Right cardiac atrium (tissue), 5 donors: ENCODE measurements at regions not wholly inside any gene's neighbourhood (a gene's known extent, or its start where the extent isn't known, plus 50 kb on each side); places are given as distances from the start of the nearest gene placed in this dataset.

Experiments used
- ATAC-seq, 2 donors: fragments of 200-7000 bp; cut with Tn5 transposase; one replicate each; pipeline versions ENCODE4 v1.8.0 to v1.9.1; 2020; ENCODE audit warnings: moderate library complexity in 2 of 2, mild to moderate bottlenecking in 1 of 2
- DNase-seq, 3 donors: peaks; one replicate each; pipeline ENCODE4 v3.0.0-alpha.2; 2020
- H3K27ac ChIP-seq: one replicate; pipeline ENCODE4 v1.5.1; 2013; ENCODE audit warnings: mild to moderate bottlenecking, low read length, control low read depth, moderate library complexity
- H3K27me3 ChIP-seq: one replicate; pipeline ENCODE4 v1.6.1; 2013; ENCODE audit not compliant: control insufficient read depth, insufficient read depth
- H3K4me1 ChIP-seq: one replicate; pipeline ENCODE4 v1.6.1; 2013; ENCODE audit warnings: low read length; ENCODE audit not compliant: control insufficient read depth, insufficient read depth
- H3K4me3 ChIP-seq: one replicate; pipeline ENCODE4 v1.5.1; 2013; ENCODE audit warnings: low read length, control low read depth
- H3K9me3 ChIP-seq: one replicate; pipeline ENCODE4 v1.6.1; 2013; ENCODE audit warnings: low read length; ENCODE audit not compliant: control insufficient read depth
- WGBS: extraction: QIAGEN DNeasy Blood & Tissue Kit; methylation state at CpG from one replicate; pipeline ENCODE4 v1.1.7; 2013; 5-methylcytosine and 5-hydroxymethylcytosine counted together
- intact Hi-C, 4 donors: fragments of 100-400 bp; cut with DNase I; formaldehyde crosslinking; loops; one replicate each; pipeline versions ENCODE4 v1.11.0 to v1.14.0; 2022 to 2023
- donor health status: healthy with polysubstance abuse.
- donor health status: DM: no; HTN: yes; CAD: no.
- donor health status: DM: no; HTN: no; CAD: no.
- donor health status: DM: no; HTN: yes; CAD: no; lungs with severe emphysema.
- donor health status: DM: yes; HTN: yes; CAD: no.

GRCh38 chr6:147821295-147821897 lies 312.9 kb downstream of the SAMD5 start:
- no peaks in the 10 kb centered on the region for H3K27me3 ChIP-seq
- intact Hi-C loops = no loop called here
- no peak overlapping the region for H3K4me3 ChIP-seq
- no peaks in the 10 kb centered on the region for H3K4me1 ChIP-seq
- no peak for ATAC-seq
- no peak for DNase-seq
- no peaks in the 10 kb centered on the region for H3K9me3 ChIP-seq
- H3K27ac ChIP-seq = no peak overlapping the region
- 68% methylated on average over 14 of the region's 14 CpGs for whole genome bisulfite sequencing

- no peaks in the 10 kb centered on the region for H3K9me3 ChIP-seq
- no peaks in the 10 kb centered on the region for H3K27me3 ChIP-seq
- H3K4me3 ChIP-seq = no peak overlapping the region
- H3K27ac ChIP-seq = no peak overlapping the region
- no peak for ATAC-seq
- 62% methylated on average over 2 of the region's 2 CpGs for WGBS
- no peak for DNase-seq
- H3K4me1 ChIP-seq = no peaks in the 10 kb centered on the region
- intact Hi-C loops = no loop called here
Observed at GRCh38 chr6:147823936-147824335, 315.4 kb downstream of the SAMD5 start.

GRCh38 chr6:147825848-147826247 lies 317.4 kb downstream of the SAMD5 start:
- intact Hi-C loops = no loop called here
- DNase-seq = no peak
- Histone ChIP-seq H3K4me3 (no peak overlapping the region), H3K9me3 (no peaks in the 10 kb centered on the region), H3K4me1 (no peaks in the 10 kb centered on the region), H3K27ac (no peak overlapping the region), H3K27me3 (no peaks in the 10 kb centered on the region)
- ATAC-seq = no peak
- WGBS = 86% methylated on average over 2 of the region's 2 CpGs

- Histone ChIP-seq H3K9me3 (no peaks in the 10 kb centered on the region), H3K27me3 (no peaks in the 10 kb centered on the region), H3K4me1 (no peaks in the 10 kb centered on the region), H3K4me3 (no peak overlapping the region), H3K27ac (no peak overlapping the region)
- WGBS = 85% methylated on average over 4 of the region's 4 CpGs
- ATAC-seq (no peak), DNase-seq (no peak)
- intact Hi-C loops = no loop called here
Observed at GRCh38 chr6:147826698-147827097, 318.2 kb downstream of the SAMD5 start.

GRCh38 chr6:147829418-147829817 lies 320.9 kb downstream of the SAMD5 start:
- no peaks in the 10 kb centered on the region for H3K9me3 ChIP-seq
- H3K4me1 ChIP-seq = no peaks in the 10 kb centered on the region
- H3K27me3 ChIP-seq = no peaks in the 10 kb centered on the region
- 94% methylated on average over 1 of the region's 1 CpG for WGBS
- H3K27ac ChIP-seq = no peak overlapping the region
- H3K4me3 ChIP-seq = no peak overlapping the region
- ATAC-seq (no peak), DNase-seq (no peak)
- intact Hi-C loops = no loop called here

GRCh38 chr6:147829835-147830234 lies 321.3 kb downstream of the SAMD5 start:
- H3K27me3 ChIP-seq = no peaks in the 10 kb centered on the region
- intact Hi-C loops = no loop called here
- ATAC-seq (no peak), DNase-seq (no peak)
- H3K9me3 ChIP-seq = no peaks in the 10 kb centered on the region
- no peaks in the 10 kb centered on the region for H3K4me1 ChIP-seq
- no peak overlapping the region for H3K4me3 ChIP-seq
- H3K27ac ChIP-seq = no peak overlapping the region

- no peaks in the 10 kb centered on the region for H3K9me3 ChIP-seq
- no peaks in the 10 kb centered on the region for H3K4me1 ChIP-seq
- no peaks in the 10 kb centered on the region for H3K27me3 ChIP-seq
- 68% methylated on average over 2 of the region's 2 CpGs for WGBS
- ATAC-seq = no peak
- no peak overlapping the region for H3K4me3 ChIP-seq
- no peak overlapping the region for H3K27ac ChIP-seq
- DNase-seq = no peak
- intact Hi-C loops = no loop called here
Observed at GRCh38 chr6:147831356-147831755, 322.9 kb downstream of the SAMD5 start.

GRCh38 chr6:147833607-147834006 lies 325.1 kb downstream of the SAMD5 start:
- DNase-seq (no peak), ATAC-seq (no peak)
- H3K4me1 ChIP-seq = no peaks in the 10 kb centered on the region
- intact Hi-C loops = no loop called here
- H3K4me3 ChIP-seq = no peak overlapping the region
- no peaks in the 10 kb centered on the region for H3K27me3 ChIP-seq
- H3K27ac ChIP-seq = no peak overlapping the region
- WGBS = 73% methylated on average over 1 of the region's 1 CpG
- H3K9me3 ChIP-seq = no peaks in the 10 kb centered on the region

- Histone ChIP-seq H3K27ac (no peak overlapping the region), H3K27me3 (no peaks in the 10 kb centered on the region), H3K9me3 (no peaks in the 10 kb centered on the region), H3K4me1 (no peaks in the 10 kb centered on the region), H3K4me3 (no peak overlapping the region)
- WGBS = 55% methylated on average over 7 of the region's 7 CpGs
- DNase-seq (no peak), ATAC-seq (no peak)
- intact Hi-C loops = no loop called here
Observed at GRCh38 chr6:147834084-147834776, 325.7 kb downstream of the SAMD5 start.

GRCh38 chr6:147837540-147837939 lies 329.1 kb downstream of the SAMD5 start:
- no peaks in the 10 kb centered on the region for H3K27me3 ChIP-seq
- DNase-seq = no peak
- H3K27ac ChIP-seq = no peak overlapping the region
- no peak for ATAC-seq
- no peaks in the 10 kb centered on the region for H3K4me1 ChIP-seq
- H3K9me3 ChIP-seq = no peaks in the 10 kb centered on the region
- no peak overlapping the region for H3K4me3 ChIP-seq
- 91% methylated on average over 4 of the region's 4 CpGs for WGBS
- intact Hi-C loops = no loop called here

- intact Hi-C loops = no loop called here
- WGBS = 38% methylated on average over 2 of the region's 2 CpGs
- no peak for ATAC-seq
- DNase-seq = no peak
- H3K4me1 ChIP-seq = no peaks in the 10 kb centered on the region
- H3K27ac ChIP-seq = no peak overlapping the region
- no peaks in the 10 kb centered on the region for H3K9me3 ChIP-seq
- H3K4me3 ChIP-seq = no peak overlapping the region
- H3K27me3 ChIP-seq = no peaks in the 10 kb centered on the region
Observed at GRCh38 chr6:147839708-147840610, 331.5 kb downstream of the SAMD5 start.
